HepG2 (cell line): ENCODE measurements at regions not wholly inside any gene's neighbourhood (a gene's known extent, or its start where the extent isn't known, plus 50 kb on each side); places are given as distances from the start of the nearest gene placed in this dataset.
A peak's percentile ranks its signal among the peaks of the same experiment; 100 is the strongest.

ENCODE experiments used
- CCAR2 ChIP-seq: fragments of 200-400 bp; formaldehyde crosslinking; optimal IDR thresholded peaks from 2 replicates; pipeline ENCODE3; 2018; ENCODE audit warnings: low read depth, mild to moderate bottlenecking, low read length, moderate library complexity
- CREM ChIP-seq, 2 experiments: sonication (generic) in 1 of 2; formaldehyde crosslinking in 1 of 2; IDR thresholded peaks; 2 replicates each; pipeline versions ENCODE4 v1.4.0 to v1.6.1; 2016 to 2020; ENCODE audit warnings: antibody characterized with exemption in 1 of 2, mild to moderate bottlenecking in 1 of 2, missing genetic modification reagents in 1 of 2
- ELK4 ChIP-seq: sonication (generic); formaldehyde crosslinking; IDR thresholded peaks from 2 replicates; pipeline ENCODE4 v1.9.0; 2021; ENCODE audit warnings: missing genetic modification reagents, borderline replicate concordance
- FLYWCH1 ChIP-seq: sonication (generic); formaldehyde crosslinking; IDR thresholded peaks from 2 replicates; pipeline ENCODE4 v1.8.1; 2023; ENCODE audit warnings: mild to moderate bottlenecking, missing genetic modification reagents
- FOXJ3 ChIP-seq: sonication (generic); formaldehyde crosslinking; IDR thresholded peaks from 2 replicates; pipeline ENCODE4 v1.4.0; 2020; ENCODE audit warnings: missing genetic modification reagents, mild to moderate bottlenecking, borderline replicate concordance
- FOXK1 ChIP-seq: sonication (generic); formaldehyde crosslinking; IDR thresholded peaks from 2 replicates; pipeline ENCODE4 v1.4.0; 2020; ENCODE audit warnings: low read depth, missing genetic modification reagents, borderline replicate concordance
- HDAC6 ChIP-seq: fragments of 200-600 bp; sonication (generic); IDR thresholded peaks from 2 replicates; pipeline ENCODE4 v1.7.0; 2017; ENCODE audit warnings: mild to moderate bottlenecking, antibody characterized with exemption, low read length, low read depth
- IKZF4 ChIP-seq: sonication (generic); formaldehyde crosslinking; IDR thresholded peaks from 2 replicates; pipeline ENCODE4 v1.5.1; 2020; ENCODE audit warnings: borderline replicate concordance, mild to moderate bottlenecking, low read depth, missing genetic modification reagents; ENCODE audit errors: not compliant biosample characterization
- NR2C2 ChIP-seq: sonication (generic); formaldehyde crosslinking; IDR thresholded peaks from 2 replicates; pipeline ENCODE4 v1.4.0; 2020; ENCODE audit warnings: missing genetic modification reagents, mild to moderate bottlenecking, moderate library complexity, borderline replicate concordance
- PCBP2 ChIP-seq: fragments of 200-400 bp; formaldehyde crosslinking; optimal IDR thresholded peaks from 2 replicates; pipeline ENCODE3; 2018; ENCODE audit warnings: low read length, low read depth; ENCODE audit not compliant: poor library complexity, severe bottlenecking
- SIN3A ChIP-seq: IDR thresholded peaks from 2 replicates; pipeline ENCODE4 v1.6.1; 2011; ENCODE audit warnings: low read depth, mild to moderate bottlenecking, control low read depth, low read length, borderline replicate concordance
- SSRP1 ChIP-seq: IDR thresholded peaks from 2 replicates; pipeline ENCODE4 v1.6.1; 2016; ENCODE audit warnings: control low read depth
- TEF ChIP-seq: sonication (generic); formaldehyde crosslinking; IDR thresholded peaks from 2 replicates; pipeline ENCODE4 v1.5.0; 2020; ENCODE audit warnings: missing genetic modification reagents
- ZBTB3 ChIP-seq: sonication (generic); formaldehyde crosslinking; IDR thresholded peaks from 2 replicates; pipeline ENCODE4 v1.4.0; 2020; ENCODE audit warnings: low read depth, mild to moderate bottlenecking, moderate library complexity, missing genetic modification reagents, borderline replicate concordance
- ZBTB33 ChIP-seq: sonication (generic); formaldehyde crosslinking; IDR thresholded peaks from 2 replicates; pipeline ENCODE4 v1.4.0; 2020; ENCODE audit warnings: missing genetic modification reagents
- ZNF160 ChIP-seq: sonication (generic); formaldehyde crosslinking; IDR thresholded peaks from 2 replicates; pipeline ENCODE4 v1.8.0; 2022; ENCODE audit warnings: mild to moderate bottlenecking, inconsistent platforms, missing genetic modification reagents
- ZNF207 ChIP-seq: fragments of 450-650 bp; IDR thresholded peaks from 2 replicates; pipeline ENCODE4 v1.6.1; 2016; ENCODE audit warnings: antibody characterized with exemption, borderline replicate concordance
- ZNF33A ChIP-seq: sonication (generic); formaldehyde crosslinking; IDR thresholded peaks from 2 replicates; pipeline ENCODE4 v1.5.1; 2020; ENCODE audit warnings: missing genetic modification reagents, mild to moderate bottlenecking, moderate library complexity, borderline replicate concordance
- ZNF350 ChIP-seq: sonication (generic); formaldehyde crosslinking; IDR thresholded peaks from 2 replicates; pipeline ENCODE4 v1.4.0; 2020; ENCODE audit warnings: mild to moderate bottlenecking, low read depth, missing genetic modification reagents, borderline replicate concordance
- ZNF510 ChIP-seq: sonication (generic); formaldehyde crosslinking; IDR thresholded peaks from 2 replicates; pipeline ENCODE4 v1.4.0; 2020; ENCODE audit warnings: low read depth, mild to moderate bottlenecking, missing genetic modification reagents
- ZNF597 ChIP-seq: sonication (generic); formaldehyde crosslinking; IDR thresholded peaks from 2 replicates; pipeline ENCODE4 v1.5.0; 2020; ENCODE audit warnings: missing genetic modification reagents
- ZNF619 ChIP-seq: sonication (generic); formaldehyde crosslinking; IDR thresholded peaks from 2 replicates; pipeline ENCODE4 v1.4.0; 2020; ENCODE audit warnings: mild to moderate bottlenecking, missing genetic modification reagents
- ZNF737 ChIP-seq: sonication (generic); formaldehyde crosslinking; IDR thresholded peaks from 2 replicates; pipeline ENCODE4 v1.5.0; 2020; ENCODE audit warnings: missing genetic modification reagents, mild to moderate bottlenecking, borderline replicate concordance
- ZNF792 ChIP-seq: IDR thresholded peaks from 2 replicates; pipeline ENCODE4 v1.6.1; 2016
- TF ChIP-seq, protein P1 (sequence below): sonication (generic); formaldehyde crosslinking; IDR thresholded peaks from 2 replicates; pipeline ENCODE4 v1.8.1; 2023; ENCODE audit warnings: mild to moderate bottlenecking, missing genetic modification reagents

GRCh38 chrY:16101815-16102214 lies 1577.5 kb downstream of the NLGN4Y start (continued):
- TF ChIP-seq ZNF619 (CRISPR knock-in tag): no peak
- peak; percentile 55; the same call in 1 of the 2 replicates for TF ChIP-seq FOXJ3
- TF ChIP-seq, protein P1, sequence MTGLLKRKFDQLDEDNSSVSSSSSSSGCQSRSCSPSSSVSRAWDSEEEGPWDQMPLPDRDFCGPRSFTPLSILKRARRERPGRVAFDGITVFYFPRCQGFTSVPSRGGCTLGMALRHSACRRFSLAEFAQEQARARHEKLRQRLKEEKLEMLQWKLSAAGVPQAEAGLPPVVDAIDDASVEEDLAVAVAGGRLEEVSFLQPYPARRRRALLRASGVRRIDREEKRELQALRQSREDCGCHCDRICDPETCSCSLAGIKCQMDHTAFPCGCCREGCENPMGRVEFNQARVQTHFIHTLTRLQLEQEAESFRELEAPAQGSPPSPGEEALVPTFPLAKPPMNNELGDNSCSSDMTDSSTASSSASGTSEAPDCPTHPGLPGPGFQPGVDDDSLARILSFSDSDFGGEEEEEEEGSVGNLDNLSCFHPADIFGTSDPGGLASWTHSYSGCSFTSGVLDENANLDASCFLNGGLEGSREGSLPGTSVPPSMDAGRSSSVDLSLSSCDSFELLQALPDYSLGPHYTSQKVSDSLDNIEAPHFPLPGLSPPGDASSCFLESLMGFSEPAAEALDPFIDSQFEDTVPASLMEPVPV: no peak
- no peak for TF ChIP-seq ZBTB33 (CRISPR knock-in tag)
- no peak for TF ChIP-seq HDAC6
- TF ChIP-seq NR2C2 (CRISPR knock-in tag): peak; percentile 62
- no peak for TF ChIP-seq ZNF510 (CRISPR knock-in tag)
- TF ChIP-seq IKZF4 (CRISPR knock-in tag): no peak
- no peak for TF ChIP-seq ZNF160 (CRISPR knock-in tag)
- TF ChIP-seq ZNF350: no peak
- TF ChIP-seq ZBTB3: no peak
- no peak for TF ChIP-seq FLYWCH1 (CRISPR knock-in tag)
- TF ChIP-seq CCAR2: no peak
- no peak for TF ChIP-seq ZNF597 (CRISPR knock-in tag)
- no peak; the same call in 1 of the 2 replicates for TF ChIP-seq FOXK1
- TF ChIP-seq TEF (CRISPR knock-in tag): no peak
- TF ChIP-seq SSRP1 (CRISPR knock-in tag): no peak
- no peak for TF ChIP-seq ZNF792
- TF ChIP-seq ELK4 (CRISPR knock-in tag): no peak
- no peak for TF ChIP-seq SIN3A
- no peak for TF ChIP-seq ZNF737 (CRISPR knock-in tag)
- TF ChIP-seq ZNF33A (CRISPR knock-in tag): no peak
- TF ChIP-seq CREM (IDR thresholded peaks at IDR 0.05): peak; percentile 36; the same call in 1 of the 2 replicates
- no peak for TF ChIP-seq CREM (CRISPR knock-in tag; IDR thresholded peaks at IDR 0.05)
- no peak for TF ChIP-seq ZNF207
- no peak for TF ChIP-seq PCBP2
